ENCODE measurements at regions not wholly inside any gene's neighbourhood (a gene's known extent, or its start where the extent isn't known, plus 50 kb on each side); places are given as distances from the start of the nearest gene placed in this dataset.

DNA sequence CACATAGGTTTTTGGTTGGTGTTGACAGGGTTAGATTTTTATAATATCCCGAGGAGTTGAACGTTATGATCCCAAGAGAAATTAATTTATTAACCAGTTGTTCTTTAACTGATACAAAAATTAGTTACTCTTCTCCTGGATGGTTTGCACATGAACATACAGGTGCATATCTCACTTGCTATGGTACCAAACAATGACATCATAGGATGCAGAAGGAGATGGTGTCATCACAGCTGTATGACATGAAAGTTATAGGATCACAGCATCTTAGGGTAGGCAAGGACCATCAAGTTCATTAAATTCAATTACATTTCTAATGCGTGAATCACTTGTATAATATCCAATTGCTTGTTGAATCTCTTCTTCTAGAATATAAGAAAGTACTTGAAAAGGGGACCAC, 175.8 kb downstream of the PAH start:
- TF ChIP-seq FOXM1 (IDR thresholded peaks at IDR 0.05; ENCODE audit: borderline replicate concordance, low read depth) (no peak), TAF1 (IDR thresholded peaks at IDR 0.05; ENCODE audit: low read depth) (no peak), TEAD4 (IDR thresholded peaks at IDR 0.05) (no peak), EP300 (IDR thresholded peaks at IDR 0.05; ENCODE audit: borderline replicate concordance) (no peak), TCF12 (IDR thresholded peaks at IDR 0.05; ENCODE audit: low read depth) (no peak), NFIC (IDR thresholded peaks at IDR 0.05) (no peak), RAD21 (IDR thresholded peaks at IDR 0.05; ENCODE audit: low read depth) (no peak), CREB1 (IDR thresholded peaks at IDR 0.05; ENCODE audit: low read depth) (no peak), EGR1 (IDR thresholded peaks at IDR 0.05) (no peak), YY1 (IDR thresholded peaks at IDR 0.05; ENCODE audit: low read depth) (no peak)
- TF ChIP-seq, protein P1, sequence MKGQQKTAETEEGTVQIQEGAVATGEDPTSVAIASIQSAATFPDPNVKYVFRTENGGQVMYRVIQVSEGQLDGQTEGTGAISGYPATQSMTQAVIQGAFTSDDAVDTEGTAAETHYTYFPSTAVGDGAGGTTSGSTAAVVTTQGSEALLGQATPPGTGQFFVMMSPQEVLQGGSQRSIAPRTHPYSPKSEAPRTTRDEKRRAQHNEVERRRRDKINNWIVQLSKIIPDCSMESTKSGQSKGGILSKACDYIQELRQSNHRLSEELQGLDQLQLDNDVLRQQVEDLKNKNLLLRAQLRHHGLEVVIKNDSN (IDR thresholded peaks at IDR 0.05), result no peak
- TF ChIP-seq, protein P2, sequence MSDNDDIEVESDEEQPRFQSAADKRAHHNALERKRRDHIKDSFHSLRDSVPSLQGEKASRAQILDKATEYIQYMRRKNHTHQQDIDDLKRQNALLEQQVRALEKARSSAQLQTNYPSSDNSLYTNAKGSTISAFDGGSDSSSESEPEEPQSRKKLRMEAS (IDR thresholded peaks at IDR 0.05), result no peak
- TF ChIP-seq, protein P3, sequence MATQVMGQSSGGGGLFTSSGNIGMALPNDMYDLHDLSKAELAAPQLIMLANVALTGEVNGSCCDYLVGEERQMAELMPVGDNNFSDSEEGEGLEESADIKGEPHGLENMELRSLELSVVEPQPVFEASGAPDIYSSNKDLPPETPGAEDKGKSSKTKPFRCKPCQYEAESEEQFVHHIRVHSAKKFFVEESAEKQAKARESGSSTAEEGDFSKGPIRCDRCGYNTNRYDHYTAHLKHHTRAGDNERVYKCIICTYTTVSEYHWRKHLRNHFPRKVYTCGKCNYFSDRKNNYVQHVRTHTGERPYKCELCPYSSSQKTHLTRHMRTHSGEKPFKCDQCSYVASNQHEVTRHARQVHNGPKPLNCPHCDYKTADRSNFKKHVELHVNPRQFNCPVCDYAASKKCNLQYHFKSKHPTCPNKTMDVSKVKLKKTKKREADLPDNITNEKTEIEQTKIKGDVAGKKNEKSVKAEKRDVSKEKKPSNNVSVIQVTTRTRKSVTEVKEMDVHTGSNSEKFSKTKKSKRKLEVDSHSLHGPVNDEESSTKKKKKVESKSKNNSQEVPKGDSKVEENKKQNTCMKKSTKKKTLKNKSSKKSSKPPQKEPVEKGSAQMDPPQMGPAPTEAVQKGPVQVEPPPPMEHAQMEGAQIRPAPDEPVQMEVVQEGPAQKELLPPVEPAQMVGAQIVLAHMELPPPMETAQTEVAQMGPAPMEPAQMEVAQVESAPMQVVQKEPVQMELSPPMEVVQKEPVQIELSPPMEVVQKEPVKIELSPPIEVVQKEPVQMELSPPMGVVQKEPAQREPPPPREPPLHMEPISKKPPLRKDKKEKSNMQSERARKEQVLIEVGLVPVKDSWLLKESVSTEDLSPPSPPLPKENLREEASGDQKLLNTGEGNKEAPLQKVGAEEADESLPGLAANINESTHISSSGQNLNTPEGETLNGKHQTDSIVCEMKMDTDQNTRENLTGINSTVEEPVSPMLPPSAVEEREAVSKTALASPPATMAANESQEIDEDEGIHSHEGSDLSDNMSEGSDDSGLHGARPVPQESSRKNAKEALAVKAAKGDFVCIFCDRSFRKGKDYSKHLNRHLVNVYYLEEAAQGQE (IDR thresholded peaks at IDR 0.05; ENCODE audit: low read depth), result no peak

DNA sequence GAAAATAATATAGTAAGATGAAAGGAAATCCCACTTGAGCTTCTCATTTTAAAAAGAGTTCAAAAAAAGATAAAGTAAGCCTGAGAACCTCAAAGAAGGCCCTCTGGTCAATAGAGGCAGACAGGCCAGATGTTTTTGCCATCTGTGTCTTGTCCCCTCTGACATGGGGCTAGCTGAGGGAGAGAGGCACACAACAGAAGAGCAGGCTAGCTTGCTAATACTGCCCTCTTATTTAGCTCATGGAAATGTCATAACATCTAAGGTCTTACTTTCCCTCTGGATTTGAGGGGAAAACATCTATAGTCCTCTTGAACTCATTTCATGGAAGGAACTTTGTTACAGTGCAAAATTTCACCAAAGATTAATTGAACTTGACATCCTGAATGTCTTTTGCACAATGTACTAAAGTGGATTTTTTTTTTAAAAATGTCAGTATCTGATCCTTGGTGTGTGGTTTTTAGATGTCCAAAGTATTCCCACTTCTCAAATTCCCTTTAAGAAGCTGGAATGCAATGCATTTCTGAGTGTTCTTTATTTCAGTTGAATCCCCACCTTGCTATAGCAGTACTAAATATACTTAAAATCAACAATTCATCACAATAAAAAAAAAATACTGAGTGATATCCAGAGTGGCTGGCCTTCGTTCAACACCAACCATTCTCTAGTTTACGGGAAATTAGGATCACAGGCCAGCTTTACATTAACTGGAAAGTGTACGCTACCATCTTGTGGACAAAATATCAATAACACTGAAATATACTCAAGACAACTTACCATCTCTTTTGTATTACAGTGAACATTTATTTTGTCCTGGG, 176.7 kb downstream of the PAH start:
- TF ChIP-seq ZBTB7A (IDR thresholded peaks at IDR 0.05; ENCODE audit: low read depth) (no peak), TCF12 (IDR thresholded peaks at IDR 0.05; ENCODE audit: low read depth) (no peak), RAD21 (IDR thresholded peaks at IDR 0.05; ENCODE audit: low read depth) (peak; percentile 30; the same call in 1 of the 2 replicates), TEAD4 (IDR thresholded peaks at IDR 0.05) (no peak)
- TF ChIP-seq, protein P1 (IDR thresholded peaks at IDR 0.05), result no peak

DNA sequence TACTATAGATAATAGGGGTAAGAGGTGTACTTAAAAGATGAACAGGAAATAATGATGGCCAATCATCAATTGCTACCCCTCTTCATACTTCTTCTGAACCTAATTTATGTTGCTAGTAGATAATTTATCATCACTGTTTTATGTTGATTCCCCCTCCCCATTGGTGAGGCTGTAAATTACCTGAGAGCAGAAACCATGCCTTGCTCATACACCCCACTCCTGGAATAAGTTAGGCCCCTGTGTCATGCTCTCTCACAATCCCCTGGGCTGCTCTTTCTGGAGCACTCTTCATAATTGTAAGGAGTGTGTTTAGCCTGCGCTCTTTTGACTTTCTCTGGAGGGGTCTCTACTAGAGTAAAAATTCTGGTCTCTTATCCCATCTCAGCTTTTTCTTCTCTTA, 180.7 kb downstream of the PAH start:
- TF ChIP-seq CEBPB (IDR thresholded peaks at IDR 0.05) (no peak), FOXM1 (IDR thresholded peaks at IDR 0.05; ENCODE audit: borderline replicate concordance, low read depth) (no peak), TEAD4 (IDR thresholded peaks at IDR 0.05) (no peak), TAF1 (IDR thresholded peaks at IDR 0.05; ENCODE audit: low read depth) (no peak), NFIC (IDR thresholded peaks at IDR 0.05) (no peak), YY1 (IDR thresholded peaks at IDR 0.05; ENCODE audit: low read depth) (no peak), CREB1 (IDR thresholded peaks at IDR 0.05; ENCODE audit: low read depth) (no peak), RAD21 (IDR thresholded peaks at IDR 0.05; ENCODE audit: low read depth) (no peak), ZBTB7A (IDR thresholded peaks at IDR 0.05; ENCODE audit: low read depth) (no peak), EGR1 (IDR thresholded peaks at IDR 0.05) (no peak), EP300 (IDR thresholded peaks at IDR 0.05; ENCODE audit: borderline replicate concordance) (no peak), TCF12 (IDR thresholded peaks at IDR 0.05; ENCODE audit: low read depth) (no peak)
- TF ChIP-seq, protein P3 (IDR thresholded peaks at IDR 0.05; ENCODE audit: low read depth), result no peak
- TF ChIP-seq, protein P2 (IDR thresholded peaks at IDR 0.05), result no peak
- TF ChIP-seq, protein P1 (IDR thresholded peaks at IDR 0.05), result no peak

DNA sequence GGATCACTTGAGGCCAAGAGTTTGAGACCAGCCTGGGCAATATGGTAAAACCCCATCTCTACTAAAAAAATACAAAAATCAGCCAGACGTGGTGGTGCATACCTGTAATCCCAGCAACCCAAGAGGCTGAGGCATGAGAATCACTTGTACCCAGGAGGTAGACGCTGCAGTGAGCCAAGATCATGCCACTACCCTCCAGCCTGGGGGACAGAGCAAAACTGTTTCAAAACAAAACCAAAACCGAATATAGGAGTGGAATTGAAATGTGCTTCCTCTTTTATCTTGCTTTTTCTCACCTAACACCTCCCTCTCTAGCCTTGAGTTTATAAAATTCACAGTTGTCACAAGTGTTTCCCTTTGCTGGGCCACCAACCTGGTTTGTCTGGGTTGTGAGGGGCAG, 181.9 kb downstream of the PAH start:
- TF ChIP-seq, protein P3 (IDR thresholded peaks at IDR 0.05; ENCODE audit: low read depth), result no peak
- no peak for TF ChIP-seq TCF12 (IDR thresholded peaks at IDR 0.05; ENCODE audit: low read depth)
- TF ChIP-seq, protein P2 (IDR thresholded peaks at IDR 0.05), result no peak
- TF ChIP-seq CREB1 (IDR thresholded peaks at IDR 0.05; ENCODE audit: low read depth), result no peak
- no peak for TF ChIP-seq ZBTB7A (IDR thresholded peaks at IDR 0.05; ENCODE audit: low read depth)
- TF ChIP-seq CEBPB (IDR thresholded peaks at IDR 0.05), result no peak
- TF ChIP-seq FOXM1 (IDR thresholded peaks at IDR 0.05; ENCODE audit: borderline replicate concordance, low read depth), result no peak
- no peak for TF ChIP-seq YY1 (IDR thresholded peaks at IDR 0.05; ENCODE audit: low read depth)
- no peak for TF ChIP-seq EP300 (IDR thresholded peaks at IDR 0.05; ENCODE audit: borderline replicate concordance)
- no peak for TF ChIP-seq NFIC (IDR thresholded peaks at IDR 0.05)
- TF ChIP-seq TEAD4 (IDR thresholded peaks at IDR 0.05), result no peak
- TF ChIP-seq EGR1 (IDR thresholded peaks at IDR 0.05), result no peak
- TF ChIP-seq, protein P1 (IDR thresholded peaks at IDR 0.05), result no peak
- no peak for TF ChIP-seq TAF1 (IDR thresholded peaks at IDR 0.05; ENCODE audit: low read depth)

All from Ishikawa (cell line).